Large intestine (tissue), 3 donors: ENCODE measurements at regions not wholly inside any gene's neighbourhood (a gene's known extent, or its start where the extent isn't known, plus 50 kb on each side); places are given as distances from the start of the nearest gene placed in this dataset.

ENCODE experiments used
- DNase-seq, 2 donors: peaks; one replicate each; pipeline versions ENCODE4 v3.0.0 to v3.0.0-alpha.2; 2013
- H3K27ac ChIP-seq: one replicate; pipeline ENCODE4 v1.5.1; 2013; ENCODE audit warnings: low read length
- H3K27me3 ChIP-seq: 2 replicates; pipeline ENCODE4 v1.6.1; 2013; ENCODE audit warnings: low read length; ENCODE audit not compliant: control insufficient read depth, insufficient read depth
- H3K36me3 ChIP-seq: 2 replicates; pipeline ENCODE4 v1.6.1; 2013; ENCODE audit warnings: low read length; ENCODE audit not compliant: control insufficient read depth, insufficient read depth
- H3K4me1 ChIP-seq: one replicate; pipeline ENCODE4 v1.6.1; 2013; ENCODE audit warnings: low read length; ENCODE audit not compliant: control insufficient read depth, insufficient read depth
- H3K4me3 ChIP-seq: one replicate; pipeline ENCODE4 v1.5.1; 2013; ENCODE audit warnings: low read length
- H3K9me3 ChIP-seq: one replicate; pipeline ENCODE4 v1.6.1; 2013; ENCODE audit warnings: mild to moderate bottlenecking, low read depth, low read length, moderate library complexity; ENCODE audit not compliant: control insufficient read depth
- WGBS: methylation state at CpG from one replicate; pipeline ENCODE4 v1.1.5; 2013; ENCODE audit warnings: low lambda C conversion rate; ENCODE audit not compliant: insufficient coverage; 5-methylcytosine and 5-hydroxymethylcytosine counted together

- DNase-seq = no peak
- Histone ChIP-seq H3K4me1 (no peaks in the 10 kb centered on the region), H3K27me3 (no peaks in the 10 kb centered on the region), H3K27ac (no peak overlapping the region), H3K36me3 (no peaks in the 10 kb centered on the region), H3K9me3 (no peaks in the 10 kb centered on the region), H3K4me3 (no peak overlapping the region)
- no CpG with 5 or more reads among the region's 10 CpGs for WGBS
Observed at GRCh38 chr22:49036513-49036912, 791.2 kb downstream of the BRD1 start.

GRCh38 chr22:49035818-49036457 is 791.7 kb downstream of the BRD1 start:
- Histone ChIP-seq H3K27me3 (no peaks in the 10 kb centered on the region), H3K36me3 (no peaks in the 10 kb centered on the region), H3K9me3 (no peaks in the 10 kb centered on the region), H3K4me1 (no peaks in the 10 kb centered on the region), H3K27ac (no peak overlapping the region), H3K4me3 (no peak overlapping the region)
- DNase-seq = no peak
- WGBS = no CpG with 5 or more reads among the region's 23 CpGs

- no peak overlapping the region for H3K4me3 ChIP-seq
- DNase-seq = no peak
- no peaks in the 10 kb centered on the region for H3K9me3 ChIP-seq
- H3K36me3 ChIP-seq = no peaks in the 10 kb centered on the region
- WGBS = no CpG with 5 or more reads among the region's 30 CpGs
- no peaks in the 10 kb centered on the region for H3K4me1 ChIP-seq
- H3K27me3 ChIP-seq = no peaks in the 10 kb centered on the region
- no peak overlapping the region for H3K27ac ChIP-seq
Observed at GRCh38 chr22:49034836-49035817, 792.5 kb downstream of the BRD1 start.

GRCh38 chr22:49033616-49034015 is 794.1 kb downstream of the BRD1 start:
- Histone ChIP-seq H3K9me3 (no peaks in the 10 kb centered on the region), H3K27me3 (no peaks in the 10 kb centered on the region), H3K4me3 (no peak overlapping the region), H3K27ac (no peak overlapping the region), H3K36me3 (no peaks in the 10 kb centered on the region), H3K4me1 (no peaks in the 10 kb centered on the region)
- WGBS = no CpG with 5 or more reads among the region's 9 CpGs
- DNase-seq = no peak

GRCh38 chr22:49032821-49033220 is 794.9 kb downstream of the BRD1 start:
- no peaks in the 10 kb centered on the region for H3K27me3 ChIP-seq
- H3K36me3 ChIP-seq = no peaks in the 10 kb centered on the region
- DNase-seq = no peak
- no peaks in the 10 kb centered on the region for H3K4me1 ChIP-seq
- no peaks in the 10 kb centered on the region for H3K9me3 ChIP-seq
- H3K27ac ChIP-seq = no peak overlapping the region
- H3K4me3 ChIP-seq = no peak overlapping the region
- WGBS = no CpG with 5 or more reads among the region's 17 CpGs

GRCh38 chr22:49031746-49032330 is 795.8 kb downstream of the BRD1 start:
- no CpG with 5 or more reads among the region's 6 CpGs for WGBS
- Histone ChIP-seq H3K4me1 (no peaks in the 10 kb centered on the region), H3K36me3 (no peaks in the 10 kb centered on the region), H3K27me3 (no peaks in the 10 kb centered on the region), H3K27ac (no peak overlapping the region), H3K9me3 (no peaks in the 10 kb centered on the region), H3K4me3 (no peak overlapping the region)
- DNase-seq = no peak

GRCh38 chr22:49028111-49028510 is 799.6 kb downstream of the BRD1 start:
- Histone ChIP-seq H3K27me3 (no peaks in the 10 kb centered on the region), H3K9me3 (no peaks in the 10 kb centered on the region), H3K4me1 (no peaks in the 10 kb centered on the region), H3K36me3 (no peaks in the 10 kb centered on the region), H3K27ac (no peak overlapping the region), H3K4me3 (no peak overlapping the region)
- WGBS = no CpG with 5 or more reads among the region's 7 CpGs
- no peak for DNase-seq

- 60% methylated on average over 2 of the region's 9 CpGs for WGBS
- H3K4me1 ChIP-seq = no peaks in the 10 kb centered on the region
- H3K27ac ChIP-seq = no peak overlapping the region
- no peaks in the 10 kb centered on the region for H3K36me3 ChIP-seq
- no peak for DNase-seq
- no peak overlapping the region for H3K4me3 ChIP-seq
- H3K27me3 ChIP-seq = no peaks in the 10 kb centered on the region
- no peaks in the 10 kb centered on the region for H3K9me3 ChIP-seq
Observed at GRCh38 chr22:49027368-49027670, 800.4 kb downstream of the BRD1 start.

- DNase-seq = no peak
- Histone ChIP-seq H3K36me3 (no peaks in the 10 kb centered on the region), H3K27me3 (no peaks in the 10 kb centered on the region), H3K4me1 (no peaks in the 10 kb centered on the region), H3K9me3 (no peaks in the 10 kb centered on the region), H3K27ac (no peak overlapping the region), H3K4me3 (no peak overlapping the region)
- WGBS = no CpG with 5 or more reads among the region's 12 CpGs
Observed at GRCh38 chr22:49026494-49027367, 800.9 kb downstream of the BRD1 start.
